ENCODE measurements at regions not wholly inside any gene's neighbourhood (a gene's known extent, or its start where the extent isn't known, plus 50 kb on each side); places are given as distances from the start of the nearest gene placed in this dataset.

DNA sequence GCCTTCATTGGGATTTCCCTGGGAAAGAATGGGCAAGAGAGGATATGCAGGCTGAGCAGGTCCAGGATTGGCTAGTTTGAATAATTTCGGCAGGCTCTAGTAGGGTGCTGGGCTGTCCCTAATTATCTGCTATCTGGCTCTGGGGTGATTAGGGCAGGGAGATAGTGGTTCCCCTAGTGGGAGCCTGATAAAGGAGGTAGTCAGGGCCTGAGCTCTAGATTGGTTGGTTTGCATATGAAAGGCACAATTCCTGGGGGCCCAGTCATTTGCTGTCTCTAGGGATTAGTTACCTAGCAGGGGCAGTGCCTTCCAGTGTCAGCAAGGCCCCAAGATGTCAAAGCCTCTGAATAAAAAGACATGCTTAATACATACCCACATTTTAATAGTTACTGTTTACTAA, 690.1 kb upstream of the KLHL29 start:
- no peak overlapping the region for H3K27ac ChIP-seq
- POLR2A ChIA-PET (ENCODE audit: low non-redundant PET) = no interaction called here
- TF ChIP-seq, protein P1, sequence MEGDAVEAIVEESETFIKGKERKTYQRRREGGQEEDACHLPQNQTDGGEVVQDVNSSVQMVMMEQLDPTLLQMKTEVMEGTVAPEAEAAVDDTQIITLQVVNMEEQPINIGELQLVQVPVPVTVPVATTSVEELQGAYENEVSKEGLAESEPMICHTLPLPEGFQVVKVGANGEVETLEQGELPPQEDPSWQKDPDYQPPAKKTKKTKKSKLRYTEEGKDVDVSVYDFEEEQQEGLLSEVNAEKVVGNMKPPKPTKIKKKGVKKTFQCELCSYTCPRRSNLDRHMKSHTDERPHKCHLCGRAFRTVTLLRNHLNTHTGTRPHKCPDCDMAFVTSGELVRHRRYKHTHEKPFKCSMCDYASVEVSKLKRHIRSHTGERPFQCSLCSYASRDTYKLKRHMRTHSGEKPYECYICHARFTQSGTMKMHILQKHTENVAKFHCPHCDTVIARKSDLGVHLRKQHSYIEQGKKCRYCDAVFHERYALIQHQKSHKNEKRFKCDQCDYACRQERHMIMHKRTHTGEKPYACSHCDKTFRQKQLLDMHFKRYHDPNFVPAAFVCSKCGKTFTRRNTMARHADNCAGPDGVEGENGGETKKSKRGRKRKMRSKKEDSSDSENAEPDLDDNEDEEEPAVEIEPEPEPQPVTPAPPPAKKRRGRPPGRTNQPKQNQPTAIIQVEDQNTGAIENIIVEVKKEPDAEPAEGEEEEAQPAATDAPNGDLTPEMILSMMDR (conservative IDR thresholded peaks at IDR 0.05; ENCODE audit: low read depth) = no peak
- CTCF ChIA-PET = no interaction called here
- DNase-seq (ENCODE audit: low spot score) = no peak

DNA sequence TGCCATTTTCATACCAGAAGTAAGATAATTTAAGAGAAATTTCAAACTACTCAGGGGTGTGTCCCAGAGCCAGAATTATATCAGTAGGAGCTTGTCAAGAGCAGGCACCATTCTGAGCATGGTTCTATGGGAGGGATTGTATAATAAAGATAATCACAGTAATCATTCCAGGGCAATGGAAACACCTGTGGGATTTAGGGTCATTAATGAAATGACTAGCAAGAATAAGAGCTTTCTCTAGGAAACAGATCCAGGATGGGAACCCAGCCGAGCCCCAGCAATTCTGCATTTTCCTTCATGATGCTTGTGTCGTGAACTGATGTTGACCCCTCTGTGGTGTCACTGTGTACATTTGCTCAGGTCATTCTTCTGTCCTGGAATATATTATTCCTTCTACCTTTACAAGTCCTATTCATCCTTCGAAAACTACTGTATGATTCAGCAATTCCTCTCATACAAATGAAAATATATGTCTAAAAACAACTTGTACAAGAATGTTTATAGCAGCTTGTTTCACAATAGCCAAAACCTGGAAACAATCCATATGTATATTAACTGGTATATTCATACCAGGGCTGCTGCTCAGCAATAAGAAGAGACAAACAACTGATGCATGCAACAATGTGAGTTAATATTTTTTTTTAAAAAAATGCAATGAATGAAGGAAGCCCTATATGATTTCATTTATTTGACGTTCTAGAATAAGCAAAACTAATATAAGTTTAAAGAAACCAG, 687.8 kb upstream of the KLHL29 start:
- ChIA-PET POLR2A (ENCODE audit: low non-redundant PET) (no interaction called here), CTCF (no interaction called here)
- DNase-seq (ENCODE audit: low spot score) = no peak
- TF ChIP-seq, protein P1 (conservative IDR thresholded peaks at IDR 0.05; ENCODE audit: low read depth) = no peak
- no peak overlapping the region for H3K27ac ChIP-seq

GRCh38 chr2:22701561-22702160, 683.3 kb upstream of the KLHL29 start:
- POLR2A ChIA-PET (ENCODE audit: low non-redundant PET) = no interaction called here
- CTCF ChIA-PET = no interaction called here
- H3K27ac ChIP-seq = no peak overlapping the region
- TF ChIP-seq, protein P1 (conservative IDR thresholded peaks at IDR 0.05; ENCODE audit: low read depth) = no peak
- DNase-seq (ENCODE audit: low spot score) = no peak

DNA sequence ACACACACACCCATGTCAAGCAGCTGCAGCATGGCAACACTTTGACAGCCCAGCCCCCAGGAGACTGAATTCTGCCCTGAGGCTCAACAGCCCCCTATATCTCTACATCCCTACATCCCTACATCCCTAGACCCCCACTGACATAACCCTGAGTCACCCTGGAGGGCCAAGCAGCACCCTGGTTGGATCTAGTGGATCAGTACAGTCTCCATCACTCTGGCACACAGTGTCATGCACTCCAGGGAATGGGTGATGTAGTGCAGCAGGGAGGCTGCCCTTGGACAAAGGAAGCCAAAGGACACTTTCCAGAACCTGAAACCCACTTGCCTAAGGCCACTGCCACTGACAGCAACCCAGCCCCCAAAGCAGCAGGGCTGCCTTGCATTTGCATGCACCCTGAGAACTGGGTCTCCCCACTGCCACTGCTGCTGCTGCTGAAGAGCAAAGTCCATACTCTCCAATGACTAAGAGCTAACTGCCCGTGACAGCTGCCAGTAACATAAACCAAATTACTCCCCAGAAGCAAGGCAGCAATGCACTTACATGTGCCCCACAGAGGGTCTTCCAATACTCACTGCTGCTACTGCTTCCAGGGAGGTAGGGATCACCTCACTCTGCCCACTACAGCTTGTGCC, 681.6 kb upstream of the KLHL29 start:
- TF ChIP-seq, protein P1 (conservative IDR thresholded peaks at IDR 0.05; ENCODE audit: low read depth) = no peak
- POLR2A ChIA-PET (ENCODE audit: low non-redundant PET) = no interaction called here
- CTCF ChIA-PET = no interaction called here
- H3K27ac ChIP-seq = no peak overlapping the region
- no peak for DNase-seq (ENCODE audit: low spot score)

DNA sequence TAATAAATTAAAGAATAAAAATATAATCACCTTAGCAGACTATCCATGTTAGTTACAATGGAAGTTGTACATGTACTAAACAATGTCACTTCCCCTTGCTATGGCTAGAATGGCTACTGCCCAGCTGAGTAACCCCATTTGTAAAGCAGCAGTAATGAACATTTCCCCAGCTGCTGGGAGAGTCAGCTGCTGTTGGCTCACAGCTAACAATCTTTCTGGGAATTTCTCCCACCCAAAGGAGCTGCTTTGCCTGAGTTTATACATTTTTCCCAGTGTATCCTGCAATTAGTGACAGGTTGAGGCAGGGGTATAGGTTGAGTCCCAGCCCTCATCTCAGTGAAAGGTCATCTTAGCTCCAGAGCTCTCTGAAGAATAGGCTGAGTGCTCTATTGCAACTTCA, 665.6 kb upstream of the KLHL29 start:
- no peak for DNase-seq (ENCODE audit: low spot score)
- POLR2A ChIA-PET (ENCODE audit: low non-redundant PET) = no interaction called here
- H3K27ac ChIP-seq = no peak overlapping the region
- CTCF ChIA-PET = interaction anchor here (0.9 kb wide), 1 partner anchor 470 kb away, joined by 3 read pairs; no protein-coding TSS in a partner anchor
- TF ChIP-seq, protein P1 (conservative IDR thresholded peaks at IDR 0.05; ENCODE audit: low read depth) = no peak

DNA sequence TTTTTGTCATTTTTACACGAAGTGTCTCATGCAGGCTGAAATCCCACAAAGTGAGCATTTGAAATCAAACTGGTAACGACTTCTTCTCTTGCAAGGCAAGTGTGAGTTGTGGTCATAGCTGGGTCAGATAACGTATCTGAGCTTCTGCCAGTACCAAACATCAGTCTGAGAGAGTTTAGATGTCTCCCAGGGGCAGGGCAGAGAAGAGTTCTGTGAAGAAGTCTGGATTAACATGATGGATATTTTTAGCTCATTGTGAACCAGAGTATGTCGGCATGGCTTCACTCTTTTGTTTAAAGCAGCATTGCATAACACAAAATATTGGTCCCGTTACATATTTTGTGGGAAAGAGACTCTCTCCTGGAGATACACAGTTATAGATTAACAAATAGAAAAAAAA, 655.5 kb upstream of the KLHL29 start:
- CTCF ChIA-PET = no interaction called here

More for the DNA sequence above, 655.5 kb upstream of the KLHL29 start:
- H3K27ac ChIP-seq = no peak overlapping the region
- DNase-seq (ENCODE audit: low spot score) = no peak
- TF ChIP-seq, protein P1 (conservative IDR thresholded peaks at IDR 0.05; ENCODE audit: low read depth) = no peak
- POLR2A ChIA-PET (ENCODE audit: low non-redundant PET) = no interaction called here
